ENCODE measurements at regions not wholly inside any gene's neighbourhood (a gene's known extent, or its start where the extent isn't known, plus 50 kb on each side); places are given as distances from the start of the nearest gene placed in this dataset.

GRCh38 chr6:141540207-141540606 is 592.5 kb upstream of the GJE1 start:
- Histone ChIP-seq H3K4me2 (ENCODE audit: low read length) (no peak overlapping the region), H4K5ac (ENCODE audit: low read length) (no peak overlapping the region), H2BK15ac (replicated peaks; ENCODE audit: low read depth) (no peak overlapping the region), H3K36me3 (ENCODE audit: control insufficient read depth, insufficient read depth, low read length) (no peaks in the 10 kb centered on the region), H3K23ac (ENCODE audit: low read length) (no peak overlapping the region), H3K4ac (ENCODE audit: low read depth, low read length) (no peak overlapping the region), H4K8ac (ENCODE audit: low read depth, low read length) (no peak overlapping the region), H3K18ac (ENCODE audit: low read length) (no peak overlapping the region), H3K79me2 (ENCODE audit: control insufficient read depth, insufficient read depth, low read length) (no peaks in the 10 kb centered on the region), H3K56ac (ENCODE audit: low read length) (no peak overlapping the region), H3K9ac (ENCODE audit: low read length) (no peak overlapping the region), H3K79me1 (ENCODE audit: low read length) (no peaks in the 10 kb centered on the region), H3K4me3 (ENCODE audit: low read length) (no peak overlapping the region), H2BK5ac (ENCODE audit: low read length) (no peak overlapping the region), H3K4me1 (ENCODE audit: control insufficient read depth, low read depth, low read length) (no peaks in the 10 kb centered on the region), H2AK5ac (ENCODE audit: low read length) (no peak overlapping the region), H2BK120ac (ENCODE audit: low read depth, low read length) (no peak overlapping the region), H3K27ac (ENCODE audit: low read depth, low read length) (no peak overlapping the region), H3K27me3 (ENCODE audit: insufficient read depth, low read length, poor library complexity) (no peaks in the 10 kb centered on the region)
- no CpG with 5 or more reads among the region's 4 CpGs for WGBS (ENCODE audit: extremely low coverage, insufficient coverage, low lambda C conversion rate)
- no peak for DNase-seq

GRCh38 chr6:141539617-141540016 is 593.1 kb upstream of the GJE1 start:
- no peaks in the 10 kb centered on the region for H3K79me2 ChIP-seq (ENCODE audit: control insufficient read depth, insufficient read depth, low read length)
- WGBS (ENCODE audit: extremely low coverage, insufficient coverage, low lambda C conversion rate) = no CpG with 5 or more reads among the region's 1 CpG
- H2BK5ac ChIP-seq (ENCODE audit: low read length) = no peak overlapping the region
- no peak overlapping the region for H3K4me3 ChIP-seq (ENCODE audit: low read length)
- no peak overlapping the region for H3K18ac ChIP-seq (ENCODE audit: low read length)
- H3K4ac ChIP-seq (ENCODE audit: low read depth, low read length) = no peak overlapping the region
- no peak overlapping the region for H2BK15ac ChIP-seq (replicated peaks; ENCODE audit: low read depth)
- H2BK120ac ChIP-seq (ENCODE audit: low read depth, low read length) = no peak overlapping the region
- no peak overlapping the region for H2AK5ac ChIP-seq (ENCODE audit: low read length)
- no peak overlapping the region for H3K4me2 ChIP-seq (ENCODE audit: low read length)
- no peak overlapping the region for H4K5ac ChIP-seq (ENCODE audit: low read length)
- H3K36me3 ChIP-seq (ENCODE audit: control insufficient read depth, insufficient read depth, low read length) = no peaks in the 10 kb centered on the region
- H3K23ac ChIP-seq (ENCODE audit: low read length) = no peak overlapping the region
- no peak overlapping the region for H4K8ac ChIP-seq (ENCODE audit: low read depth, low read length)
- H3K79me1 ChIP-seq (ENCODE audit: low read length) = no peaks in the 10 kb centered on the region
- no peaks in the 10 kb centered on the region for H3K4me1 ChIP-seq (ENCODE audit: control insufficient read depth, low read depth, low read length)
- H3K27ac ChIP-seq (ENCODE audit: low read depth, low read length) = no peak overlapping the region
- DNase-seq = no peak
- no peaks in the 10 kb centered on the region for H3K27me3 ChIP-seq (ENCODE audit: insufficient read depth, low read length, poor library complexity)
- no peak overlapping the region for H3K56ac ChIP-seq (ENCODE audit: low read length)
- H3K9ac ChIP-seq (ENCODE audit: low read length) = no peak overlapping the region

DNA sequence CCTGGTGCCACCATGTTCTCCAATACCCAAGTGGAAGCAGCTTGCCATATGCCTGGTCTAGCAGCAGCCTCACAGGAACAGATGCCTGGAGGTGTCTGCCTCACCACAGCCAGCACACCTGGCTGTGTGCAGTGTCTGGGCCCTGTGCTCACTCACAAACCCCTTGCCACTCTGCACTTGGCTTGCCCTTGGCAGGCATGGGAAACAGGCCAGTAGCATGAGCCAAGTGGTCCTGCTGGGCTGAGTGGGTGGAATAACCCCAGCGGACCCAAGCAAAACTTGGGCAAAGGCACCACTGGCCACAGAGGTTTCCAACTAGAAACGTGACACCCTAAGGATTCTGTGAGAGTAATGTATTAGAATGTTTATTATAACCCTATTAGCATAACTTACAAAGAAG is 600.5 kb upstream of the GJE1 start:
- Histone ChIP-seq H3K4me2 (ENCODE audit: low read length) (no peak overlapping the region), H3K23ac (ENCODE audit: low read length) (no peak overlapping the region), H4K8ac (ENCODE audit: low read depth, low read length) (no peak overlapping the region), H3K56ac (ENCODE audit: low read length) (no peak overlapping the region), H2AK5ac (ENCODE audit: low read length) (no peak overlapping the region), H3K27me3 (ENCODE audit: insufficient read depth, low read length, poor library complexity) (no peaks in the 10 kb centered on the region), H3K9ac (ENCODE audit: low read length) (no peak overlapping the region), H2BK120ac (ENCODE audit: low read depth, low read length) (no peak overlapping the region), H2BK15ac (replicated peaks; ENCODE audit: low read depth) (no peak overlapping the region), H3K79me1 (ENCODE audit: low read length) (no peaks in the 10 kb centered on the region), H3K4me1 (ENCODE audit: control insufficient read depth, low read depth, low read length) (no peaks in the 10 kb centered on the region), H3K36me3 (ENCODE audit: control insufficient read depth, insufficient read depth, low read length) (no peaks in the 10 kb centered on the region), H4K5ac (ENCODE audit: low read length) (no peak overlapping the region), H2BK5ac (ENCODE audit: low read length) (no peak overlapping the region), H3K4ac (ENCODE audit: low read depth, low read length) (no peak overlapping the region), H3K79me2 (ENCODE audit: control insufficient read depth, insufficient read depth, low read length) (no peaks in the 10 kb centered on the region), H3K4me3 (ENCODE audit: low read length) (no peak overlapping the region), H3K27ac (ENCODE audit: low read depth, low read length) (no peak overlapping the region), H3K18ac (ENCODE audit: low read length) (no peak overlapping the region)
- DNase-seq = no peak
- no CpG with 5 or more reads among the region's 2 CpGs for WGBS (ENCODE audit: extremely low coverage, insufficient coverage, low lambda C conversion rate)

DNA sequence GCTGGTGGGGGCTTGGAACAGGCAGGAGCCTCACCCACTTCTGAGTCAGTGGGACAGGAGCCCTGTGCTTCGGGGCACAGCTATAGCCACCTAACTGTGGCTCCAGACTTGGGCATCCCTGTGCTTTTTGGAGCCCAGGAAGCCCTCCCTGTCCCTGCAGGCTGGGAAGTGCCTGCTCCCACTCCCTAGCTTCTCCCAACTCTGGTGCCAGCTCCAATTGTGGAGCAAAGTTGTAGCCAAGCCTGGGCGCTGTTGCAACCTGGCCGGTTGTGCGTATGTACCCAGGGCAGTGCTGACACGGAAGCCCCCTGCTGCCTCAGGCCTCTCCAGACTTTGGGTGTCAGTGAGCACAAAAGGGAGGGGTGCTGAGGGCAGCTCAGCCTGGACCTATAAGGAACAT is 601.7 kb upstream of the GJE1 start:
- Histone ChIP-seq H2AK5ac (ENCODE audit: low read length) (no peak overlapping the region), H3K56ac (ENCODE audit: low read length) (no peak overlapping the region), H3K4ac (ENCODE audit: low read depth, low read length) (no peak overlapping the region), H3K27ac (ENCODE audit: low read depth, low read length) (no peak overlapping the region), H3K4me2 (ENCODE audit: low read length) (no peak overlapping the region), H3K79me2 (ENCODE audit: control insufficient read depth, insufficient read depth, low read length) (no peaks in the 10 kb centered on the region), H3K27me3 (ENCODE audit: insufficient read depth, low read length, poor library complexity) (no peaks in the 10 kb centered on the region), H4K8ac (ENCODE audit: low read depth, low read length) (no peak overlapping the region), H3K4me3 (ENCODE audit: low read length) (no peak overlapping the region), H4K5ac (ENCODE audit: low read length) (no peak overlapping the region), H3K9ac (ENCODE audit: low read length) (no peak overlapping the region), H3K18ac (ENCODE audit: low read length) (no peak overlapping the region), H2BK15ac (replicated peaks; ENCODE audit: low read depth) (no peak overlapping the region), H3K79me1 (ENCODE audit: low read length) (no peaks in the 10 kb centered on the region), H3K23ac (ENCODE audit: low read length) (no peak overlapping the region), H3K4me1 (ENCODE audit: control insufficient read depth, low read depth, low read length) (no peaks in the 10 kb centered on the region), H3K36me3 (ENCODE audit: control insufficient read depth, insufficient read depth, low read length) (no peaks in the 10 kb centered on the region), H2BK5ac (ENCODE audit: low read length) (no peak overlapping the region), H2BK120ac (ENCODE audit: low read depth, low read length) (no peak overlapping the region)
- no peak for DNase-seq
- WGBS (ENCODE audit: extremely low coverage, insufficient coverage, low lambda C conversion rate) = no CpG with 5 or more reads among the region's 5 CpGs

GRCh38 chr6:141528596-141528995 is 604.1 kb upstream of the GJE1 start:
- H3K27me3 ChIP-seq (ENCODE audit: insufficient read depth, low read length, poor library complexity) = no peaks in the 10 kb centered on the region
- no peak overlapping the region for H4K5ac ChIP-seq (ENCODE audit: low read length)
- H3K79me1 ChIP-seq (ENCODE audit: low read length) = no peaks in the 10 kb centered on the region
- H3K4ac ChIP-seq (ENCODE audit: low read depth, low read length) = no peak overlapping the region
- no peak overlapping the region for H2BK120ac ChIP-seq (ENCODE audit: low read depth, low read length)
- H3K36me3 ChIP-seq (ENCODE audit: control insufficient read depth, insufficient read depth, low read length) = no peaks in the 10 kb centered on the region
- no peak overlapping the region for H4K8ac ChIP-seq (ENCODE audit: low read depth, low read length)
- no peak overlapping the region for H3K4me3 ChIP-seq (ENCODE audit: low read length)
- no CpG with 5 or more reads among the region's 1 CpG for WGBS (ENCODE audit: extremely low coverage, insufficient coverage, low lambda C conversion rate)
- no peak overlapping the region for H2AK5ac ChIP-seq (ENCODE audit: low read length)
- no peaks in the 10 kb centered on the region for H3K79me2 ChIP-seq (ENCODE audit: control insufficient read depth, insufficient read depth, low read length)
- no peak overlapping the region for H2BK15ac ChIP-seq (replicated peaks; ENCODE audit: low read depth)
- H3K27ac ChIP-seq (ENCODE audit: low read depth, low read length) = no peak overlapping the region
- no peaks in the 10 kb centered on the region for H3K4me1 ChIP-seq (ENCODE audit: control insufficient read depth, low read depth, low read length)
- H3K56ac ChIP-seq (ENCODE audit: low read length) = no peak overlapping the region
- H2BK5ac ChIP-seq (ENCODE audit: low read length) = no peak overlapping the region
- H3K23ac ChIP-seq (ENCODE audit: low read length) = no peak overlapping the region
- no peak overlapping the region for H3K9ac ChIP-seq (ENCODE audit: low read length)
- H3K4me2 ChIP-seq (ENCODE audit: low read length) = no peak overlapping the region
- DNase-seq = no peak
- H3K18ac ChIP-seq (ENCODE audit: low read length) = no peak overlapping the region

- DNase-seq = no peak
- no peak overlapping the region for H3K23ac ChIP-seq (ENCODE audit: low read length)
- no peaks in the 10 kb centered on the region for H3K79me1 ChIP-seq (ENCODE audit: low read length)
- no peak overlapping the region for H3K56ac ChIP-seq (ENCODE audit: low read length)
- no peak overlapping the region for H2BK15ac ChIP-seq (replicated peaks; ENCODE audit: low read depth)
- no peak overlapping the region for H3K4me2 ChIP-seq (ENCODE audit: low read length)
- no peaks in the 10 kb centered on the region for H3K36me3 ChIP-seq (ENCODE audit: control insufficient read depth, insufficient read depth, low read length)
- no peak overlapping the region for H2BK5ac ChIP-seq (ENCODE audit: low read length)
- no peaks in the 10 kb centered on the region for H3K79me2 ChIP-seq (ENCODE audit: control insufficient read depth, insufficient read depth, low read length)
- no peak overlapping the region for H4K8ac ChIP-seq (ENCODE audit: low read depth, low read length)
- no CpG with 5 or more reads among the region's 6 CpGs for WGBS (ENCODE audit: extremely low coverage, insufficient coverage, low lambda C conversion rate)
- H2AK5ac ChIP-seq (ENCODE audit: low read length) = no peak overlapping the region
- H3K27me3 ChIP-seq (ENCODE audit: insufficient read depth, low read length, poor library complexity) = no peaks in the 10 kb centered on the region
- H3K18ac ChIP-seq (ENCODE audit: low read length) = no peak overlapping the region
- no peak overlapping the region for H4K5ac ChIP-seq (ENCODE audit: low read length)
- H3K4me1 ChIP-seq (ENCODE audit: control insufficient read depth, low read depth, low read length) = no peaks in the 10 kb centered on the region
- H3K9ac ChIP-seq (ENCODE audit: low read length) = no peak overlapping the region
- H3K4ac ChIP-seq (ENCODE audit: low read depth, low read length) = no peak overlapping the region
- no peak overlapping the region for H3K27ac ChIP-seq (ENCODE audit: low read depth, low read length)
- H3K4me3 ChIP-seq (ENCODE audit: low read length) = no peak overlapping the region
- H2BK120ac ChIP-seq (ENCODE audit: low read depth, low read length) = no peak overlapping the region
These were observed 605.7 kb upstream of the GJE1 start for GRCh38 chr6:141526985-141527384.

Data from mesendoderm (in vitro differentiated cells).